ENCODE measurements at regions not wholly inside any gene's neighbourhood (a gene's known extent, or its start where the extent isn't known, plus 50 kb on each side); places are given as distances from the start of the nearest gene placed in this dataset.

DNA sequence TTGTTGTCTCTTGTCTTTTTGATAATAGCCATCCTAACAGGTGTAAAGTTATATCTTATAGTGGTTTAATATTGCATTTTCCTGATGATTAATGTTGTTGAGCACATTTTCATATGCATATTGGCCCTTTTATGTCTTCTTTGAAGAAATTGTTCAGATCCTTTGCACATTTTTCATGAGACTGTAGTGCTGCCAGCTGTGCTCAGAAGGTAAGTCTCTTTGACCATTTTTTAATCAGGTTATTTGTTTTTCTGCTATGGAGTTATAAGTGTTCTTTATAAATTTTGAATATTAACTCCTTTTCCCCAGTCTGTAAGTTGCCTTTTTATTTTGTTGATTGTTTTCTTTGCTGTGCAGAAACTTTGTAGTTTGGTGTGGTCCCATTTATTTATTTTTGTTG lies 55.8 kb upstream of the ZNF184 start:
- Histone ChIP-seq H3K4me3 (ENCODE audit: insufficient read depth, low read depth, low read length) (no peak overlapping the region), H3K27ac (ENCODE audit: low read depth, low read length) (no peak overlapping the region), H3K4me2 (ENCODE audit: low read length) (no peak overlapping the region), H3K4me1 (ENCODE audit: insufficient read depth, low read length) (peaks cover 8% of the 10 kb centered on the region), H2AFZ (ENCODE audit: low read depth, low read length) (no peak overlapping the region), H3K79me2 (ENCODE audit: insufficient read depth, low read length) (no peaks in the 10 kb centered on the region), H3K36me3 (ENCODE audit: insufficient read depth, low read length) (no peaks in the 10 kb centered on the region), H3K27me3 (ENCODE audit: insufficient read depth, low read length) (no peaks in the 10 kb centered on the region), H3K9ac (ENCODE audit: low read length) (no peak overlapping the region), H4K20me1 (ENCODE audit: insufficient read depth, low read length) (no peaks in the 10 kb centered on the region), H3K9me3 (ENCODE audit: insufficient read depth, low read depth, low read length) (no peaks in the 10 kb centered on the region)
- FAIRE-seq, result no peak
- Mint-ChIP-seq H3K4me3 (ENCODE audit: unreplicated experiment) (no peak overlapping the region), H3K27me3 (ENCODE audit: low read depth, unreplicated experiment) (no peaks in the 10 kb centered on the region), H3K36me3 (ENCODE audit: low read depth, unreplicated experiment) (no peaks in the 10 kb centered on the region), H3K27ac (ENCODE audit: unreplicated experiment) (no peak overlapping the region), H3K9me3 (ENCODE audit: unreplicated experiment) (no peaks in the 10 kb centered on the region), H3K4me1 (ENCODE audit: low read depth, unreplicated experiment) (peaks cover 12% of the 10 kb centered on the region)
- DNase-seq (ENCODE audit: low read depth), result no peak
- TF ChIP-seq EZH2 (IDR thresholded peaks at IDR 0.05; ENCODE audit: insufficient read depth, low read length) (no peak), CTCF (IDR thresholded peaks at IDR 0.05; ENCODE audit: insufficient read depth, low read depth, low read length) (no peak)

Data from astrocyte (in vitro differentiated cells and primary cell).